Keratinocyte (primary cell): ENCODE measurements at regions not wholly inside any gene's neighbourhood (a gene's known extent, or its start where the extent isn't known, plus 50 kb on each side); places are given as distances from the start of the nearest gene placed in this dataset.

Source experiments
- DNase-seq: peaks from one replicate; pipeline ENCODE4 v3.0.0-alpha.2; 2011; ENCODE audit warnings: low read depth, missing footprints, low spot score
- FAIRE-seq: peaks from 2 replicates; lab custom pipeline; 2011; peaks lifted over from hg19 to GRCh38; lab: Jason Lieb, UNC
- H2AFZ ChIP-seq: 2 replicates; pipeline ENCODE4 v1.6.0; 2012; ENCODE audit warnings: low read length, control low read depth, inconsistent platforms; ENCODE audit not compliant: control insufficient read depth
- H3K27ac ChIP-seq: 2 replicates; pipeline ENCODE4 v1.5.1; 2011; ENCODE audit warnings: low read length; ENCODE audit not compliant: control insufficient read depth, insufficient read depth
- H3K27me3 ChIP-seq: 3 replicates; pipeline ENCODE4 v1.6.0; 2011; ENCODE audit warnings: low read length; ENCODE audit not compliant: control insufficient read depth, insufficient read depth; ENCODE audit errors: extremely low read depth
- H3K36me3 ChIP-seq, 2 experiments: 2 replicates in 1 of 2; 3 replicates in 1 of 2; pipeline ENCODE4 v1.5.1; 2011; ENCODE audit warnings: low read length in 2 of 2, mild to moderate bottlenecking in 1 of 2; ENCODE audit not compliant: control insufficient read depth in 2 of 2, insufficient read depth in 2 of 2; ENCODE audit errors: extremely low read depth in 1 of 2
- H3K4me1 ChIP-seq: 3 replicates; pipeline ENCODE4 v1.5.1; 2011; ENCODE audit warnings: low read length; ENCODE audit not compliant: control insufficient read depth, insufficient read depth; ENCODE audit errors: extremely low read depth
- H3K4me2 ChIP-seq: 3 replicates; pipeline ENCODE4 v1.6.0; 2011; ENCODE audit warnings: low read depth, low read length; ENCODE audit not compliant: control insufficient read depth, insufficient read depth; ENCODE audit errors: extremely low read depth
- H3K4me3 ChIP-seq, 3 experiments: fragments of 200-600 bp in 1 of 3; sonication (generic) in 1 of 3; 2 replicates in 2 of 3; 3 replicates in 1 of 3; pipeline ENCODE4 v1.5.1; 2011 to 2016; ENCODE audit warnings: low read length in 3 of 3, mild to moderate bottlenecking in 3 of 3, control low read depth in 2 of 3, inconsistent platforms in 1 of 3, low read depth in 1 of 3, mixed read lengths in 1 of 3, mixed run types in 1 of 3, moderate library complexity in 1 of 3; ENCODE audit not compliant: control insufficient read depth in 2 of 3, insufficient read depth in 2 of 3; ENCODE audit errors: extremely low read depth in 1 of 3
- H3K79me2 ChIP-seq: 2 replicates; pipeline ENCODE4 v1.6.0; 2012; ENCODE audit warnings: low read length; ENCODE audit not compliant: control insufficient read depth, insufficient read depth
- H3K9ac ChIP-seq: 3 replicates; pipeline ENCODE4 v1.6.0; 2011; ENCODE audit warnings: low read length; ENCODE audit not compliant: control insufficient read depth, insufficient read depth; ENCODE audit errors: extremely low read depth
- H3K9me1 ChIP-seq: 3 replicates; pipeline ENCODE4 v1.6.0; 2011; ENCODE audit warnings: low read length; ENCODE audit not compliant: control insufficient read depth, insufficient read depth; ENCODE audit errors: extremely low read depth
- H3K9me3 ChIP-seq: 2 replicates; pipeline ENCODE4 v1.5.1; 2012; ENCODE audit warnings: low read depth, low read length; ENCODE audit not compliant: control insufficient read depth
- H4K20me1 ChIP-seq: 3 replicates; pipeline ENCODE4 v1.6.0; 2011; ENCODE audit warnings: low read length; ENCODE audit not compliant: control insufficient read depth, insufficient read depth; ENCODE audit errors: extremely low read depth
- EZH2 ChIP-seq: IDR thresholded peaks from one replicate; pipeline ENCODE4 v1.6.1; 2012; ENCODE audit warnings: inconsistent platforms, mild to moderate bottlenecking, low read length, moderate library complexity
- dilution Hi-C: fragments of 300-500 bp; cut with MboI; formaldehyde crosslinking; loops from one replicate; pipeline ENCODE4 v1.7.0; 2020; ENCODE audit warnings: low sequenced_read_pairs; ENCODE audit not compliant: extremely low pct_ligation_motif_present
- TF ChIP-seq, protein P1 (sequence below), 3 experiments: IDR thresholded peaks in 1 of 3; conservative IDR thresholded peaks in 1 of 3; optimal IDR thresholded peaks in 1 of 3; 2 replicates in 2 of 3; 3 replicates in 1 of 3; pipeline versions ENCODE3 to v1.5.1; 2011; ENCODE audit warnings: low read length in 3 of 3, mild to moderate bottlenecking in 3 of 3, moderate library complexity in 2 of 3, control low read depth in 1 of 3, inconsistent platforms in 1 of 3; ENCODE audit not compliant: insufficient read depth in 2 of 3; ENCODE audit errors: extremely low read depth in 1 of 3

DNA sequence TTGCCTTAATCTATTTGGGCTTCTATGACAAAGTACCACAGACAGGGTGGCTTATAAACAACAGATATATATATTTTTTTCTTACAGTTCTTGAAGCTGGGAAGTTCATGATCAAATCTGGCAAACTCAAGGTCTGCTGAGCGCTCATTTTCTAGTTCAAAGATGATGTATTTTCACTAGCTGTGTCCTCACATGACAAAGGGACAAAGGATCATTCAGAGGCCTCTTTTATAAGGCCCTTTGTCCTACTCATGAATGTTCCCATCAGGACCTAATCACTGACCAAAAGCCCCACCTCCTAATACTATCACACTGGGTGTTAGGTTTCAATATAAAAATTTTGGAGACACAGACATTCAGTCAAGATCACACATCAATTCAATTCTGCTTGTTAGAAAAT lies 2025.2 kb downstream of the PCDH7 start:
- dilution Hi-C loops: no loop called here
- no peak overlapping the region for H3K27ac ChIP-seq
- no peak for FAIRE-seq
- H3K36me3 ChIP-seq: no peaks in the 10 kb centered on the region
- no peak overlapping the region for H3K9ac ChIP-seq
- no peaks in the 10 kb centered on the region for H3K4me1 ChIP-seq
- TF ChIP-seq, protein P1, sequence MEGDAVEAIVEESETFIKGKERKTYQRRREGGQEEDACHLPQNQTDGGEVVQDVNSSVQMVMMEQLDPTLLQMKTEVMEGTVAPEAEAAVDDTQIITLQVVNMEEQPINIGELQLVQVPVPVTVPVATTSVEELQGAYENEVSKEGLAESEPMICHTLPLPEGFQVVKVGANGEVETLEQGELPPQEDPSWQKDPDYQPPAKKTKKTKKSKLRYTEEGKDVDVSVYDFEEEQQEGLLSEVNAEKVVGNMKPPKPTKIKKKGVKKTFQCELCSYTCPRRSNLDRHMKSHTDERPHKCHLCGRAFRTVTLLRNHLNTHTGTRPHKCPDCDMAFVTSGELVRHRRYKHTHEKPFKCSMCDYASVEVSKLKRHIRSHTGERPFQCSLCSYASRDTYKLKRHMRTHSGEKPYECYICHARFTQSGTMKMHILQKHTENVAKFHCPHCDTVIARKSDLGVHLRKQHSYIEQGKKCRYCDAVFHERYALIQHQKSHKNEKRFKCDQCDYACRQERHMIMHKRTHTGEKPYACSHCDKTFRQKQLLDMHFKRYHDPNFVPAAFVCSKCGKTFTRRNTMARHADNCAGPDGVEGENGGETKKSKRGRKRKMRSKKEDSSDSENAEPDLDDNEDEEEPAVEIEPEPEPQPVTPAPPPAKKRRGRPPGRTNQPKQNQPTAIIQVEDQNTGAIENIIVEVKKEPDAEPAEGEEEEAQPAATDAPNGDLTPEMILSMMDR (optimal IDR thresholded peaks at IDR 0.05 in 1 of 3, IDR thresholded peaks at IDR 0.05 in 1 of 3, conservative IDR thresholded peaks at IDR 0.05 in 1 of 3; ENCODE audit: extremely low read depth in 1 of 3, insufficient read depth in 2 of 3, low read length in 3 of 3): no peak
- no peak for TF ChIP-seq EZH2
- H3K9me1 ChIP-seq: no peaks in the 10 kb centered on the region
- no peak overlapping the region for H3K4me3 ChIP-seq
- H3K4me2 ChIP-seq: no peak overlapping the region
- H2AFZ ChIP-seq: no peak overlapping the region
- no peak for DNase-seq
- H3K27me3 ChIP-seq: no peaks in the 10 kb centered on the region
- H4K20me1 ChIP-seq: no peaks in the 10 kb centered on the region
- H3K9me3 ChIP-seq: peaks cover 5% of the 10 kb centered on the region
- H3K79me2 ChIP-seq: no peaks in the 10 kb centered on the region

DNA sequence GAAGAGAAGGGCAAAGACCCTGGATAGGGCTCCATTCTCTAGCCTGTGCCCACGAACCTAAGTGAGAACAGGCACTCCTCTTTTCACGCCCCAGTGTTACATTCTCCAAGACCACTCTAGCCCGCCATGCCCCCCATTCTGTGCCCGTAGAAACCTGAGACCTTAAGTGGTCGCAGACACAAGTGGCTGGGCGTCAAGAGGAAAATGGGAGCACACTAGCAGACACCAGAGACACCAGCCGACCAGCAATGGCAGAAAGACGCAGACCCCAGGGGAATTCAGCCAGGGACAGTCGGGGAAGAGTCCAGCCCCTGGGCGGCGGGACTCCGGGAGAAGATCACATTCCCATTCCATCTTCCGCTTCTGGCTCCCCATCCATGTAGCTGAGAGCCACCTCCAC lies 2027.9 kb downstream of the PCDH7 start:
- Histone ChIP-seq H3K4me1 (no peaks in the 10 kb centered on the region), H3K4me2 (no peak overlapping the region), H2AFZ (no peak overlapping the region), H3K4me3 (no peak overlapping the region), H3K9me1 (no peaks in the 10 kb centered on the region), H3K27ac (no peak overlapping the region), H3K36me3 (no peaks in the 10 kb centered on the region), H3K27me3 (no peaks in the 10 kb centered on the region), H4K20me1 (no peaks in the 10 kb centered on the region), H3K79me2 (no peaks in the 10 kb centered on the region), H3K9ac (no peak overlapping the region), H3K9me3 (peaks cover 5% of the 10 kb centered on the region)
- TF ChIP-seq, protein P1 (optimal IDR thresholded peaks at IDR 0.05 in 1 of 3, IDR thresholded peaks at IDR 0.05 in 1 of 3, conservative IDR thresholded peaks at IDR 0.05 in 1 of 3; ENCODE audit: extremely low read depth in 1 of 3, insufficient read depth in 2 of 3, low read length in 3 of 3): no peak
- no peak for TF ChIP-seq EZH2
- FAIRE-seq (no peak), DNase-seq (no peak)
- dilution Hi-C loops: no loop called here
